SIG-M5 (cell line): ENCODE measurements at regions not wholly inside any gene's neighbourhood (a gene's known extent, or its start where the extent isn't known, plus 50 kb on each side); places are given as distances from the start of the nearest gene placed in this dataset.
"Not testable (repeated sequence)": the region's sequence is repeated elsewhere in the genome, so short reads cannot be mapped to it uniquely, and the experiment has no call there.

Experiments
- DNase-seq: peaks from one replicate; lab custom pipeline; 2025; lab: John Stamatoyannopoulos, UW

DNA sequence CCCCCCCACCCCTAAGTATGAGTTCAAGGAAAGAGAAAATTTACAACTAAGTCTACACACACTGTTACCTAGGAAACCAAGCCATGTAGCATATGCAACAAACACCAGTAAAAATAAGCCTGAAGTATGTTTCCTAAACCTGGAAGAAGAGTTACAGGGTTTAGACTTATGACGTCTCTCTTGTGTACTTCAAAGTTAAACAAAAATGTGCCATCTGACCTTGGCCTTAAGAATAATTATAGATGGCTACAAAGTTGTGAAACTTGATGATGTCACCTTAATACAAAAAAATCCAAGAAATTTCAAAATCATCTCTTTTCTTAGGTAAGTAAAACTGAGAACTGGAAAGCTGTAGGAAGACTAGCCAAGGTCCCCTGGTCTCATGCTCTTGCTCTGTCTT is 297.6 kb upstream of the NRXN1 start:
- no peak for DNase-seq

DNA sequence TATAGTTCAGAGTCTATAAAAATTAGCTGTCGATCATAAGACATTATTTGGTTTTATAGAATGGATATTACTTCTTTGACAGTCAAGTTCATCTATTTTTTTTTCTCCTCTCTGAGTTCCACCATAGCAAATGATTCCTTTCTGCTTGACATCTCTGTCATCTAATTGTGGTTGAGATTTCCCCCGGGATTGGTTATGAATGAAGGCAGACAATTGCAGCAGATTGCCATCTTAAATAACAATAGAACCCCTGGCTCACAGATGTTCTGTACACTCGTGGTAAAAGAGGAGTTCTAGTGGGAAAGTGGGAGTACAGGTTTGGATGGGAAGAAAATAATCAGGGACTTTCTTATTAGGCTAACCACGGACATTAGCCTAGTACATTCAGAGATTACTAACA is 292.1 kb upstream of the NRXN1 start:
- no peak for DNase-seq

DNA sequence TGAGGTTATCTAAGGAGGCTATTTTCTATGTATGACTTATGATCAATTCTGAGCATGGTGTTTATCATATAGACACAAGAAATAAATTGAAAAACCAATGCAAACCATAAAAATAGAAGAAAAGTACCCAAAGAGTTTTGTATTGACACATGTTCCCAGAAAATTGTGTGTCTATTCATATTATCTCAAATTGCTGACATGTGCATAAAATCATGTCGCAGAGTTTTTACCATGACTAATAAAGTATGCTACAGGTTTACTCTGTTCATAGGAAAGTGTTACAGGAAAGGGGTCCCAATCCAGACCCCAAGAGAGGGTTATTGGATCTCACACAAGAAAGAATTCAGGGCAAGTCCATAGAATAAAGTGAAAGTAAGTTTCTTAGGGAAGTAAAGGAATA is 290.7 kb upstream of the NRXN1 start:
- DNase-seq: no peak

DNA sequence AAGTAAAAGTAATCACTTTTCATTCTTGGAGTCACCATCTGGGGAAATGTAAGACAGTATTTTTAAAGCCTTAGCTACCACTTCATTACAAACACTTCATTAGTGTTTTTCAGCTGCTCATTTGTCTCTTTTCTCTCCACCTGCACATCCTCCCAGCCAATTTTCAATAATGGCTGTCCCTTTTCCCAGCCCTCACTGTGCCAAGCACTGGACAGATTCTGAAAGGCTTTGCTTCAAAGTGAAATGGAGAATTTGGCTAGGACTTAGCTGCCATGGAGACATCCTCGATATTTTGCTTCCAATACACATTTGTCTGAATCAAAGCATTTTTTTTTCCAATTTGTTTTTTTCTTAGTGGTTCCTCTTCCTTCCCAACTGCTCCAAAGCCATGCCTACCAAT is 272.4 kb upstream of the NRXN1 start:
- DNase-seq: no peak

DNA sequence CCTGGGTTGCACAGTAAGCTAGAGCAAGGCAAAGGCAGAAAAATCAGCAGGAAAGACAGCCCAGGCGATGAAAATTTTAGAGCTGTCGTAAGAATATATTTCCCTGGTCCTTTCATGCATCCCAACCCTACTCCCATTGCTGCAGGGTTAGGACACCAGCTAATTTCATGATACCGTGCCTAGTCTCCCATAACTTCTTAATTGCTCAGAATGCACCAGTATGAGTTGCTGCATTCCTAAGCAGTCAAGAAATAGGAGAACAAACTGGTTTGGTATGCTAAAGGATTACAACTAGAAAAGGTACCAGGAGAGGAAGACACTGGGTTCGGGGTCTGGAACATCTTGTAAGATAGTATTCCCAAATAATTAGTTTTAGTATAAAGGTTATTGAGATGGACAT is 269.4 kb upstream of the NRXN1 start:
- no peak for DNase-seq

DNA sequence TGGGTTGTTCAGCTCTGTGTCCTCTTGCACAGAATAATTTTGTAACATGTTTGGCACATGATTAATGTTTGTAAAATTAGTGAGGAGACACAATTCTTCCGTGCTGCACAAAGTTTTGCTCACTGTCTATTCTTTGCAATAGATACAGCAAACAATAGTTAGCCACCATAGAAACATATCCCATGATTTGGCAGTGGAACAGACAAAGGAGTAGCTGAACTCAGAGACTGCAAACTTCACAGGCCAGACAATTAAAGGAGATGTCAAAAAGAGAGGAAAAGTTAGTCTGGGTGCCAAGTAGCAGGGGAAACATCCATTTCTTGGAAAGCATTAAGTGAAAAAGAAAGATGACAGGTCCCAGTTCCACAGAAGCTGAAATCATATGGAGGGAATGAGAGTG is 267.4 kb upstream of the NRXN1 start:
- DNase-seq: no peak

DNA sequence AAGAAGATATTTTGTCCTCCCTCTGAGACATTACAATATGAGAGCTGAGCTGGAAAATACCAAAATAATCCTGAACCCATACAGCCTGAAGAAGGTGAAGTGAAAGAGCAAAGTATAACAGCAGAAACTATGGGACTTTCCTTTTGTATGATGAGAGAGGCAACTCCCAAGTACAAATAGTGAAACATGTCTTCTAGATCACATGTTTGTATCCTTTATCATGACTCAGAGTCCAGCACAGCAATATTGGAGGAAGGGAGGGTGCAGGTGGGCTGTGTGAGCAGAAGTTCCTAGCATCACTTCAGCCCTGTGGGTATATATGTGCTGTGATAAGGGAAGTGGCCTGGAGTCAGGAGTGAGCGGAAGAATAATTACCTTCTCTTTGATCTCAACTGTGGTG is 265.6 kb upstream of the NRXN1 start:
- DNase-seq: no peak

DNA sequence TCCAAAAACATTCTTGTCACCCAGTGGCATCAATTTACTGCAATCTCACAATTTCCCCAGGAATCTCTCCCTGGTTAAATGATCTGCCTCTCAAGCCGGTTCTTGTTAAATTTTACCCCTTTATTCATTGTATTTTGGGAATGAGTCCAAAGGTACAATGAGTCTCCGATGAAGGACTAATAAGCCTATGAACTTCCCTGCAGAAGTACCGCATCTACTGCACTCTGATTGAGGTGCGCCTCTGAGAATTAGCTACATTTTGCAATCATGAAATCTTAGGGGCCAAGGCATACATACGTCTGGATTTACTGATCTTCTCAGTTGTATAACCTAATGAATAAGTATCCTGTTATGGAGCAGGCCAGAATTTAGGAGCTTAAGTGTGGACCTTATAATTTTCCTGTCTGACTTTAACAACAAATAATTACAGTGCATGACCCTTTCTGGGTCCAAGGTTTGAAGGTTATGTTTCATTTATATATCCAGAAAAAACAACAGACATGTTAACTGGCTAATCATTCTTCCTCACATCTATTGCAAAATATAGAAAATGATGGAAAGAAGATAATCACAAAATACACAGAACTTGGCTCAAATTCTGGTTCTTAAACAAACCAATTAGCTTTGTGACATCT is 261.8 kb upstream of the NRXN1 start:
- no peak for DNase-seq

DNA sequence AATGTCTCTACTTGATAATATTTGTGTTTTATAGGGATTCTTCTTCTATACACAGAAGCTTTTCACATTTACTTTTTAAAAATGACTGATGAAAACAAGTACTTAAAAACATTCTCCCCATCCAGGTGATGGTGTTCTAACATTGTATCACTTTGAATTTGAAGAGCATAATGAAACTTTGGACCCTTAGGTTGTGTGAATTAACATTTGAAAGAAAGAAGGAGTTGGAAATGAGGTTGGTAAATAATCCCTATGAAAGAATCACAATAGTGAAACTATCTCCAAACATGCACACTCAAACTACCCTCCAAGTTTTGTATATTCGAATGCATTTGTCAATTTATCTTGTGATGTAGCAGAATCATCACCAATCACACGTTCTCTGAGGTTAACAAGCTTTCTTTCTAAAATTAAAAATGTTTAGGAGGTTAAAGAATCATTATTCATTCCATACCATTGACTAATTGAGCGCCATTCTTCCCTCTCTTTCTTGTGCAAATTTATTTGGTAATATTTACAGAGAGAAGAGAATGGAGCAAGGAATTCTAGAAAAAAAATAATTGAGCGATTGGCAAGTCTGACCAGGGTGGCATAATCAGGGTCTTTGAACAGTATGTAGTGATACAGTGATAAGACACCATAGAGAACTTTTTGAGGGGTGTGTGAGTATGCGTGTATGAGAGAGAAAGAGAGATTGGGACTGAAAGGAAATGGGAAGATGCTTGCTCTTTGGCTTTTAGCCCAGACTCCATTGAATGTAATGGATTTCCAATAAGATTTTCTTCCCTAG is 260.0 kb upstream of the NRXN1 start:
- DNase-seq: no peak

DNA sequence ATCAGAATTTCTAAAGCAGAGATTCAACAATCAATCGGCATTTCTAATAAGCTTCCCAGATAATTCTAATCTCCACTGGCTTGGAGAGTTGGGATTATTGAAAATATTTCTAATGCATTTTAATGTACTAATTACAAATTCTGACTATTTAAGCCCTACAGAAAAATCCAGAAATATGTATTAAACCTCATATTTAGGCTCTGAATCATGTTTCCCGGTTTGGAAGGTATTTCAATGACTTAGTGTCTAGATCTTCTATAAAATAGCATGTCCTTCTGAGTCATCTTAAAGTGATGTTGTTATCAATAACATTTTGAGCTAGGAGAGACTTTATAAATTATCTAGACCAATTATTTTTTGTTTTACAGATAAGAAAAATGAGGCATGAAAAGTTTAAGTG is 258.8 kb upstream of the NRXN1 start:
- no peak for DNase-seq

DNA sequence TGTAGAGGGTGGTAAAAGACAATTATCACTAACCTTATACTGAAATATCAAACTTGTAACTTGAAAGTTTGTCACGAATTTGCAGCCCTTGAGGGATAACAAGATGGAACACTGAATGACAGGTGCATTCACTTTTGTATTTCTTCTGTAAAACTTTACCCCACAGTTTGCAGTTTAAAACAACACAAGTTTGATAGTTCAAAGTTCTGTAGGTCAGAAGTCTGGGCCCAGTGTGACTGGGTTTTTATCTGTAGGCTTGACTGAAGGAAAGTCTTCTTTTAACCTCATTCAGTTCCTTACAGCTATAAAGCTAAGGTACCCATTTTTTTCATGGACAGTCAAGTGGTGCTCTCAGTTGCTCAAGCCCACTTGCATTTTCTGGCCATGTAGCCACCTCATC is 257.1 kb upstream of the NRXN1 start:
- DNase-seq: no peak

DNA sequence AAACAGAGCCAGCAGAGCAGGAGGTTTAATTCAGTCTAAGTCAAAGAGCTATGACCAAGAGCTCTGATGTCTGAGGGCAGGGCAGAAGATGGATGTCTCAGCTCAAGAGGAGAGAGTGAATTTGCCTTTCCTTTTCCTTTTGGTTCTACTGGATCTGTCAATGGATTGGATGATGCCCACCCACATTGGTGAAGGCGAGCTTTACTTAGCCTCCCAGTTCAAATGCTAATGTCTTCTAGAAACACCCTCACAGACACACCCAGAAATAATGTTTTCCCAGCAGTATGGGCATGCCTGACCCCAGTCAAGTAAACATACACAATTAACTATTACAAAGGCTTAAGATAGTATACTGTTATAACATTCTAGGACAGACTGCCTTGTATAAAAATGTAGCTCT is 236.3 kb upstream of the NRXN1 start:
- DNase-seq: no peak

DNA sequence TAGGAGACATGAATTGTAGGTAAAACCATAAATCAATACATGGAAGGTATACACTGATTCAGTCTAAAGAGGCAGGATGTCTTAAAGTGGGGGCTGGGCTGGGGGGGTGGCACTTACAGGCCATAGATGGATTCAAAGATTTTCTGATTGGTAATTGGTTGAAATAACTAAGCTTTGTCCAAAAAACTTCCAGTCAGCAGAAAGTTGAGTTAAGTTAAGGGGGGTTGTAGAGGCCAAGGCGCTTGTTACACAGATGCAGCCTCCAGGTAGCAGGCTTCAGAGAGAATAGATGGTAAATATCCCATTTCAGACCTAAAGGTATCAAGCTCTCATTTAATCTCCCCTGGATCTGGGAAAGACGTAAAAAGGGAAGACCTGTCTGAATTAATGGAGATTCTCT is 233.6 kb upstream of the NRXN1 start:
- DNase-seq: no peak

DNA sequence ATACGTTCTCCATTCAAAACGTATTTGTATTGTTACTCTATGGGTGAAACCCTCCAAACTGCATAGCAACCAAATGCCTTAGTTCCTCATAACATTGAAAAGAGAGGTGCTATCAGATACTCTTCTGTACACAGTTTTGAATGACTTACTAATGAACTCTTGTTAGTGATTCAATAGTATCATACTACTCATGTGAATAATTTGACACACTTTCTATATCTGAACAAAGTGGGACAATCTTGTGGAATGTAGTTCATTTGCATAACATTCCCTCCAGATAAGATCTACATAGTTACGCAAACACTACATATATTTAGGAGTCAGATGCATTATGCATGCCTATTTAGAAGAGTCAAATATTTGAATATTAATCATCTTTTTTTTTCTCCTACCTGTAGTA is 232.0 kb upstream of the NRXN1 start:
- no peak for DNase-seq

DNA sequence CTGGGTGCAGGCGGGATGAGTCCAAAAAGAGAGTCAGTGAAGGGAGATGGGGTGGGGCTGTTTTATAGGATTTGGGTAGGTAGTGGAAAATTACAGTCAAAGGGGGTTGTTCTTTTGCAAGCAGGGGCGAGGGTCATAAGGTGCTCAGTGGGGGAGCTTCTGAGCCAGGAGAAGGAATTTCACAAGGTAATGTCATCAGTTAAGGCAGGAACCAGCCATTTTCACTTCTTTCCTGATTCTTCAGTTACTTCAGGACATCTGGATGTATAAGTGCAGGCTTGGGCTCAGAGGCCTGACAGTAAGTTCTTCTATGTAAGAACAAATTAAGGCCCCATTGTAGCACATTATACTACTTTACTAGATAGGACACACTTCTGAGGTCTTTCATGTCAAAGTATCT is 231.2 kb upstream of the NRXN1 start:
- not testable (repeated sequence) for DNase-seq

DNA sequence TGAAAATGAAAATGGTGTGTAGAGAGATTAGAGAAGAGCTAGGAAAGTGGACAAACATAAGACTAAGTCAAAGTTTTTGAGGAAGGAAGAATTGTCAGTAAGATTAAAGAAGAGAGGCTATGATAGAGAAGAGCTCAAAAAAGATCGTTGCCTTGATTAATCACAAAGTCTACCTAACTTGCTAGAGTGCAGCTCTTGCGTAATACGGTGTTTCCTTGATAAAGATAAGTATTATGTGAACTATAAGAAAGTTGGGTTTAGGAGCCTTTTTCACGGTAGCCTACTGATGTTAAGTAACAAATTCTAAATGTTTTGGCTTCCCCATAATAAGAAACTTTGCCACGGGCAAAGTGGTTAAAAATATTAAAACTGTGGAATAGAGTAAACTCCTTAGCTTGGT is 226.4 kb upstream of the NRXN1 start:
- DNase-seq: no peak

DNA sequence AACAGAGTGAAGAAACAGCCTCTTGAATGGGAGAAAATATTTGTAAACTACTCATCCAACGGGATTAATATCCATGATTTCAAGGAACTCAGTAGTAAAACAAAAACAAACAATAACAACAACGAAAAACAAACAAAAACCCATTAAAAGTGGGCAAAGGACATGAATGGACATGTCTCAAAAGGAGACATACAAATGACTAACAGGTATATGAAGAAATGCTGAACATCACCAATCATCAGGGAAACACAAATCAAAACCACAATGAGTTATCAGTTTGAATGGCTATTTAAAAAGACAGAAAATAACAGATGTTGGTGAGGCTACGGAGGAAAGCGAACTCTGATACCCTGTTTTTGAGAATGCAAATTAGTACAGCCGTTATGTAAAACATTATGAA is 224.8 kb upstream of the NRXN1 start:
- no peak for DNase-seq

DNA sequence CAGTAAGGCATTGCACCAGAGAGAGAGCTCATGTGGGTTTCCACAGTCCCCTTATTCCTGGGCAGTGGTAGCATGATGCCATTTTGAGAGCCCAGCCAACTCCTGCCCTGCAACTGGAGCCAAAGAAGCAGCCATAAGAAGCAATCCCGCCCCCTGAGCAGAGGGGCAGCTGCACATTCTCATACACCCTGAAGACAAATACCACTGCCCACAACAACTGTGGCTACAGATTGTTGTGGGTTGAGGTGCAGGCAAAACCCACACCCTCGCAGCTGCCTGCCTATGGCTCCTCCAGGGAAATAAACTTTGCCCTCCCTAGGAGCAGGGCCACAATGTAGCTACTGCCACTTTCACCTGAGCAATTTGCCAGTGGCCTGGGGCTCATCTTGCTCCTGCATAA is 219.4 kb upstream of the NRXN1 start:
- DNase-seq: no peak

DNA sequence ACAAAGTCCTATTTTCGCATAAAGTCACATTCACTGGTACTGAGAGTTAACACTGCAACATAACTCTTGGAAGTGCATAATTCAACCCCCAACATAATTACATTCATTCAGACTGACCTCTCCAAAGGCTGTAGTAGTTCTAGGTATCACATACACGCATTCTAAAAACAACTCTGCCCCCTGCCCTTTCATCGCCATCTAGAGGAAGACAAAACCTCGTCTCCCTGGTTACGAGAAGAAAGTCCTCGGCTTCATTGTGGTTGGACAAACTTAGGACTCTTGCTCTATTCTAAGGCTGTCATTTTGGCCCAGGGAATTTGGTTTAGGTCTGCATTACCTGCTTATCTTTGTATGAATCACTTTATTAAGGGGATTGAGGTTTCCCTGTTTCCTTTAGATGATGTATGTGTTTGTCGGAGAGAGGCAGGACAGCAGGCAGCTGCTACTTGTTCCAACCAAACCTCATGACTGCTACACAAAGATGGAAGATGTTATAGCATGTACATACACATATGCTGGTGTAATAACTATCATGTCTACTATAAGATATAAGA is 215.4 kb upstream of the NRXN1 start:
- DNase-seq: no peak

DNA sequence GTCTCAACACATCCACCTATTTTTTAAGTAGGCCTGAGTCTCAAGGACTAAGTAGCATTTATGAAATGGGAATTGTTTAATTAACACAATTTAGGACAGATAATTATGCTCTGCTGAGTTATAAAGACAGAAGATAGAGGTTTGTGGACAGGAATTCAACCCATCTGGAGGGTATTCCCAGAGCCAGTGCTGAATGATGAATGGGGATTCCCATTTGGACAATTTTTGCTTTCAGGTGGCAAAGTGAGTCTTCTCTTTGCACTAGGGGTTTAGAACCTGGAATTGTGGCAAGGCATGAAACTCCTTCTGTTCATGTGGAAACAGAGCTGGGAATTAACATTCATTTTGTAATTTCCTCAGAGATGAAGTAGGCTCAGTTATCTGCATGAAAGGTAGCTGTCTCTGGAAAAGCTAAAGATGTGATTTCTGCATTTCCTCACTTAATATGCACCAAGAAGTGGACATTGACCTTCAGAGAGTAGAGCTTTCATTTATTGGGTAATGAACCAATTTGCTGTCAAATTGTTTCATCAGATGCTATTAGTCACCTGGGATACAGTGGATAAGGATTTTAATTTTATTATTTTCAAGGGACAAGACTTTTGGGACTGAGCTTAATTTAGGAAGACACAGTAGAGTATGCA is 212.1 kb upstream of the NRXN1 start:
- DNase-seq: no peak

DNA sequence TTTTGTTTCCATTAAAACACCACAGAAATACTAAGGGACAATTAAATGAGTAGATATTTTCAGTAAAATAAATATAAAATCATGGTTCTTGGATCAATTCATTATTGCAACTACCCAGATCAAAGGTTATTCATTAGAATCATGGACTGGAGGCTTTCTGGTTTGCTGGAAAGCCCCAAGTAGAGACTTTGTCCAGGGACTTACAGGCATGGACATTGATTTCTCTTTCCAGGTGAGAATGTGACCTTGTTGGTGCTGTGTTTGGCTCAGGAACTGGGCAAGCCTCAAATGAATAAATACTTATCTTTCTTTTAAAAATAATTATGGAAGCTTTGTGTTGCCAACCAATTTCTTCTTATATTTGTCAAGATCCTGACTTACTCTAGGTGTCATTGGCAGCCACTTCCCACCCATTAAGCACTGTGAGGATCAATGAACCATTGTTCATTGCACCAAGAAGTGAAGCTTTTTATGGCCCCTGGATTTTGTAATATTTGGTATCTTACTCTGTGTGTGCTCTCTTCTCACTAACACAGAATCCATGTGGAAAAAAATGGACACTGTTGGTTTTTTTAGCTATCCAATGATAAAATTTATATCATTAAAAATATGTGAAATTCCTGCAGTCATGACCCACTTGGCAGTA is 205.8 kb upstream of the NRXN1 start:
- DNase-seq: no peak

DNA sequence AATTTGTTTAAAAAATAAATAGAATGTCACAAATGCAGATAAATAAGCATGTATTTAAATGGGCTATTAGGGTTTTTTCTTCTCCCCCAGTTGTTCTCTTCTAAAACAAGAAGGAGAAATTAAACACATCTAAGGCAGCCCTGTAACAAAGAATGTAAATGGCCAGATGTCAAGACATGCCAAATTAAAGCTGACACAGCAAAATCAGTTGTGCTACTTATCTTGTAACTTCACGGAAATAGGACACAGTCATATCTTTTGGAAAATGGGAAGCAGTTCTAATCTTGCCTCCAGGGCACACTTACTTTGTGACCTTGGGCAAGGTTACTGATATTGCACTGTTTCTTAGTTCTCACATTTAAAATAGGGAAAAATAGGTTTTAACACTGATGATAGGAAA is 200.1 kb upstream of the NRXN1 start:
- no peak for DNase-seq

DNA sequence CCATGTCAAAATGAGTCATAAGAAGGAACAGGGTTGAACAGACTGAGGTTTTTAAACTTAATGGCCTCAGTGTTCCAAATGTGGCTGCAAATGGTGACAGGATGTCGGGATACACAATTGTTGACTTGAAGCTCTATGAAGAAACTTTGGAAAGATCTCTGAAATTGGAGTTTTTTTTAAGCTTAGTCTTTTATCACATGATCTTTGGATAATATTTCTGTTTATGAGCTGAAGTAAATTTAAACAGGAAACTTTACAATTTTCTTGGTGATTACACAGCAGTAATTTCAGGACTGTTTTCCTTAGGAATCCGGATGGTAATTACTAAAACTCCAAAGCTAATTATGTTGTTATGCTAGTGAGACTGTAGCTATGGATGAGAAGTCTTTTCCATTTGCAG is 199.1 kb upstream of the NRXN1 start:
- DNase-seq: no peak
